RPMI8226 (cell line): ENCODE measurements at regions not wholly inside any gene's neighbourhood (a gene's known extent, or its start where the extent isn't known, plus 50 kb on each side); places are given as distances from the start of the nearest gene placed in this dataset.

Experiments
- DNase-seq: peaks from one replicate; pipeline ENCODE4 v3.0.0-alpha.2; 2015

DNA sequence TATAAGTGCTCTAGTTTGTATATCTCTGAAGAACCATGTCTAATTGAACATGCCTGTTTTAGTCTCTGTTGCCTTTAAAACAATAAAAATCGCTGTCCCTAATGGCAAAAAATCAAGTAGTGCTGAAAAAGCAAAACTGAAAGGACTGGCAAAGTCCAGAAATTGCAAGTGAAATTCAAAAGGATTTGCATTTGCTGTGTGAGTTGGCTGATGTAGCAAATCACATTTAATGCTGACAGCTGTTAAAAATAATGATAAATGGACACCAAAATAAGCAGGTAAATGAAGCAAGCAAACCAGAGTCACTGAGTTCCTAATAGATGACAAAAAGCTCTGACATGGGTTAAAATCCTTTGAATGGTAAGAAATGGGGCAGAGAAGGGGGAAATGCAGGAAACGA is 874.1 kb downstream of the GRM8 start:
- DNase-seq = peak; percentile 53

DNA sequence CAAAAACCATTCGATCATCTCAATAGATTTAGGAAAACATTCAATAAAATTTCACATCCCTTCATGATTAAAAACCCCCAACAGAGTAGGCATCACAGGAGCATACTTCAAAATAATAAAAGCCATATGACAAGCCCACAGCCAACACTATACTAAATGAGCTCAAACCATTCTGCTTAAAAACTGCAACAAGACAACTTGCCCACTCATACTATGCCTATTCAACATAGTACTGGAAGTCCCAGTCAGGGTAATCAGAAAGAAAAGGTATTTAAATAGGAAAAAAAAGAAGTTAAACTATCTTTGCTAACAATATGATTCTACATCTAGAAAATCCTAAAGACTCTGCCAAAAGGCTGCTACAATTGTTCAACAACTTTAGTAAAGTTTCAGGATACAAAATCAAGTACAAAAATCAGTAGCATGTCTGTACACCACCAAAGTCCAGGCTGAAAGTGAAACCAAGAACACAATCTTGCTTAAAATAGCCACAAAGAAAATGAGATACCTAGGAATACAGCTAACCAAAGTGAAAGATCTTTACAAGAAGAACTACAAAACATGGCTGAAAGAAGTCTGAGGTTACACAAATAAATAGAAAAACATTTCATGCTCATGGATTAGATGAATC is 882.6 kb downstream of the GRM8 start:
- DNase-seq = peak; percentile 38

DNA sequence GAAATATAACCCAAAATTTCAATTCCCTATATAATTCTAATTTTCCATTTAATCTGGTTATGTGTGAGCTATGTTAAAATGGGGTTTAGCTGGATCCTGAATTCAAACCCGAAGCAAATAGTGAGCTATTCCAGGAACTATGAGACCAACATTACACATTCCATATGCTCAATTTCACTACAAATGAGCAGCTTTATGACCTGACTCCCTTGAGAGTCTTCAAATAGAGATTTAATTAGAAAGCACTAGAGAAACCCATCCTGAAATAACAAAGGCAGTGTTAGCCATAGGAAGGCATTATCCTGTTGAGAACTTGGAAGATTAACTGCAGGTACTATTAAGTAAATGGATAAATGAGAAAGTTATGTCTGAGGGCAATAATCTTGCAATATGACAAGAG is 890.0 kb downstream of the GRM8 start:
- DNase-seq = no peak

DNA sequence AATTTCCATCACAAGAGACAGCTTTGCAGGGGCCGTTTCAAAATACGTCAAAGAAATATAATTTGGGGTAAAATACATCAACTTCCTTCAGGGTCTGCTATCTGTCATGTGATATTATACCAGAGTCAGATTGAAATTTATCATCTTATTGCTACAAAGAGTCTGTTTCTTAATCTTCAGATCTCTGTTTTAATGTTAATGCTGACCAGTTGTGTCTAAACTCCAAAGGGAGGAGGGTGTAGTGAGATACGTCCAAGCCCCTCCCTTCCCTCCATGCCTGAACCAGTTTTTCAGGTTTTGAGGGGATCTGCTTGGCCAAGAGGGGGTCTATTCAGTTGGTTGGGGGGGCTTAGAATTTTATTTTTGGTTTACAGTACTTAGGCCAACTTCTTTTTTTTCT is 891.6 kb downstream of the GRM8 start:
- DNase-seq = no peak

DNA sequence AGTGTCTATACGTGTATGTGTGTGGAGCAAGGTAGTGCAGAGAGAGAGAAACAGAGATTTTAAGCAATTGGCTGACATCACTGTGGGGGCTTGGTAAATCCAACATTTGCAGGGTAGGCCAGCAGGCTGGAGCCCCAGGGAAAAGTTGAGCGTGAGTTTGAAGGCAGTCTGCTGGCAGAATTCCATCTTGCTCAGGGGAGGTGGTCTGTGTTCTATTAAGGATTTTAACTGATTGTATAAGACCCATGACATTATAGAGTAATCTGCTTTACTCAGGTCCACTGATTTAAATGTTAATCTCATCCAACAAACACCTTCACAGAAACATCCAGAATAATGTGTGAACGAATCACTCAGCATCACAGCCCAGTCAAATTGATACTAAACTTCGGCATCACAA is 912.9 kb downstream of the GRM8 start:
- no peak for DNase-seq

DNA sequence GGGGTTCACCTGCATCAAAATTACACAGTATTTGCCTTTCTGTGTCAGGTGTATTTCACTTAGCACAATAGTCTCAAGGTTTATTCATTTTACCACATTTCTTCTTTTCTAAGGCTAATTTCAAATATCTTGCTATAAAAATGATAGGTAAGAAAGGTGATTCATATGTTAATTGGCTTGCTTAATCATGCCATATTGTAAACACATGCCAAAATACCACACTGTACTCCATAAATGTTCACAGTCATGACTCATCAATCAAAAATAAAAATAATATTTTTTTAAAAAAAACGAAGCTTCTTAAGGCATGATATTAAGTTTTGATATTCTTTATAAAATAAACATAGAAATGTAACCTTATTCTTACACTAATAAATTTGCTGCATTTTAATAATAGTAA is 947.1 kb downstream of the GRM8 start:
- DNase-seq = no peak

DNA sequence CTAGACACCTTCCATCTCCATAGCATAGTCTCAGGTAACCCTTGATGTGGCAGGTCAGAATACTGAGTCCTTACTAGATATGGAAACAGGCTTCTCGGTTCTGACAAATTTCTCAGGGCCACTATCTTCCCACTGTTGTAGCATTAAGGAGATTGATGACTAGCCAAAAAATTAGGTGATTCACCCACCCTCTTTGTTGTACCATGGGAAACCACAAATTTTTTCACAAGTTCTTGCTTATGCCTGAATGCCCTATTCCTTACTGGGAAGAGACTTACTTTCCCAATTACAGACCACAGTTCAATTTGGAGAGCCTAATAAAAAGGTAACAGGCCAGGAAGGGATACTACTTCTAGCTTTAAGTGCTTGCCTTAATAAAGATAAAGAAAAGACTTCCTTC is 948.8 kb downstream of the GRM8 start:
- no peak for DNase-seq

DNA sequence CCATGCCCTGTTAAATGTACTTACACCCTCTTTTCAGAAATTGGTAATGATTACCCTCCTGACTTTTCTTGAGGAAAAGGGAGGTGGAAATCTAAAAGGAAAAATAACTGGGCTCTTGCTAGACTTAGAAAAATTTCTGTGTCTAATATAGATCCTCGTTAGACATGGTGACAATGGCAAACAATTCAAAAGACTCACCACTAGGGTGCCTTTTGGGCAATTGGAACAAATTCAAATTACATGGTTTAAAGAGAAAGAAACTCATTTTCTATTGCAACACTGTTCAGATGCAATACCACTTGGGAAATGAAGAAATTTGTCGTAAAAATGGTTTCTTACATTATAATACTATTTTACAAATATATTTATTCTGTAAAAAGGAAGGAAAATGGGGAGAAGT is 950.1 kb downstream of the GRM8 start:
- no peak for DNase-seq

DNA sequence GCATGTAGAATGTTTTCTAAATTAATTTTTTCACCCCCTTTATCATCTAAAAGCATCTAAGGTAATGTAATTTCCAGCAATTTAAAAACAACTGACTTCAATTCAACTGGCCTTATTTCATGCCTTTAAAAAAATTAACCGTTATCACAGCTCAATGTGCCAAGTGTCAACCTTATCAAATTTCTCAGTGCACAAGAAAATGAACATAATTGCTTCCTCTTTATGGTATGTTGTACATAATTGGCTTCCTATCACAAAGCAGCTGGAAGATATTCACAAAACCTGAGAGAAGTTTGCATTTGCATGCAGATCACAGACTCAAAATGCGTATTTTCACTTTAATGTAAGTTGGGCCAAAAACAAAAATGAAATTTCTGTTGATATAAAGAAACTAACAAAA is 966.4 kb downstream of the GRM8 start:
- no peak for DNase-seq

DNA sequence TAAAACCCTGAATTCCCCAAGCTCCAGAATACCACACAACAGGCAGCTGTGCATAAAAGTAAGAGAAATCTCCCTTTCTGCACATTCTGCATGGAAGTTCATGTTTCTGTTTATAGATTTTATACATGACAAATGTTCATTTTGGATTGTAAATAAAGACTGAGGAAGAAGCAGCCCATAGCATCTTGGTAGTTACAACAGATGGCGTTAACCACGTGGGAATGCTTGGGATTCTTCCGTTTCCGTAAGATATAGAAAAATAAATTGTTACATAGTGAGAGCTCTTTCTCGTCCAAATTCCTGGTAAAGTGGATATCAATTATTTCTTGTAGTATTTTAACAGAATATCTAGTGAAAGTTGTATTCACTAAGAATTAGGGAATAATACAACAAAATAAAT is 1016.5 kb downstream of the GRM8 start:
- DNase-seq = no peak

DNA sequence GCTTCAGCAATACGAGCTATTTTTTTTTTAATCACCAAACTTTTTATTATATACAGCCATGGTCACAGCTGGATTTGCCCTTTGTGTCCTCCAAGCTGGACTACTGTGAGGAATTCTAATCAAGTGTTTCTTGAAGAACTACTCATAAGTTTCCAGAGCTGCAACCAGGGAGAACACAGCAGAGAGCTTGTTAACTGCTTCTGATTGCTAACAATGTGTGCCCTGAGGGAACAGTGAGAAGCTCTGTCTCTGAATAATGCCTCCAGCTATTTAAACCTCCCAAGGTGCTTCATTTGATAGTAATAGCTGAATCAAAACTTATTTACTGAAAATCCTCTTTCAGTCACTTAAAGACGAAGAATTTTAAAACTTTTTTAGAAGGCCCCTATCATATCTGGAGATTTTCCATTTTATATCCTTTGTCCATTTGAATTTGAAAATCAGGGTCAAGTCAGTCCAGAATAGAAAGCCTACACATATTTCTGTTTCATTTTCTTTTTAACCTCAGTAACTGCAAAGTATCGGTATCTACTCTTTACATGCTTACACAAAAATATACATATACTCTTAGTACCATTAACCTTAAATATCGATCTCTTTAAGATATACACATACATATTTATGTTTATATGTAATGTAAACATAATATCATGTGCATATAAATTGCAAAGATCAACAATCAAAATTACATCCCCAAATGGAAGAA is 1024.2 kb downstream of the GRM8 start:
- DNase-seq = no peak

DNA sequence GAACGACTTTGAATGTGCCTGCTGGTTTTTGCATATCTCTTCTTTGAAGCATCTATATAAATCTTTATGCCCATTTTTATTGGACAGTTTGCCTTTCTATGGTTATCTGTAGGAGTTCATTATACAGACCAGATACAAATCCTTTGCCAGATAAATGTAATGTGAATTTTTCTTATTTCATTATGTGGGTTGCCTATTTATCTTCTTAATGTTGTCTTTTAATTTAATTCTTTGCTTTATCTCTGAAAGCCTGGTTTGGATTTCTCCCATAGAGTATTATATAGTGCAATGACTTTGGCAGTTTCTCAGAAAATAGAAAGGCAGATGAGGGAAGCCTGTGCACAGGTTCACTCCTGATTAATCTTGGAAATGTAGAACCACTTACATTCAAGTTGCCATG is 1025.1 kb downstream of the GRM8 start:
- DNase-seq = no peak

DNA sequence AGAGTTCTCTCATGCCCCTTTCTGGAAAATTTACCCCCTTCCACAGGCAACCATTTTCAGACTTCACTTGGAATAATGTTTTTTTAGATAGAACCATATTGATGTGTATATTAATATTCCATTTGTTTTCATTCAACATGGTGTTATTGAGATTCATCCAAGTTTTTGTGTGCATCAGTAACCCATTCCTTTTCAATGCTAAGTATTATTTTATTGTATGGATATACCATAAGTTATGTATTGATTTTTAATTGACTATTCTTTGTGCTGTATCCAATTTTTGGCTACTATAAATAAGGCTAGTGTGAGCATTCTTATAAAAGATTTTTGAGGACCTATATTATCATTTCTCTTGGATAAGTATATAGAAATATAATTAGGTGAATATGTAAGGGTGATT is 1025.7 kb downstream of the GRM8 start:
- DNase-seq = no peak

DNA sequence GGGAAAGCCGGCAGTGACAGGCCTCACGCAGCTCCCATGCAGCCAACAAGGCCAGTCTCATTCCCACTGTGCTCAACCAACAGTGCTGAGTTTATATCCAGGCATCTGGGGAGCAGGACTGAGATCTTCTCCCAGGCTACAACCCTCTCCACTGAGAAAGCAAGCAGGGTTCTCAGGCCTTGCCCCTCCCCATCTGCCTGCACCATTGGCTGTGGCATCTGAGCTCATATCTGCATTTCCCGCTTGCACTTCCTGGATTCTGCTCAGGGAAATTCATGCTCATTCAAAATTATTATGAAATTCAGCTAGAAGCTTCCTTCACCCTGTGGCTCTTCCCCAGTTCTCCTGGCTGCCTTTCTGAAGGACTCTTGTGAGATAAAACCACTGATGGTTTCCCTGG is 1029.0 kb downstream of the GRM8 start:
- DNase-seq = no peak

DNA sequence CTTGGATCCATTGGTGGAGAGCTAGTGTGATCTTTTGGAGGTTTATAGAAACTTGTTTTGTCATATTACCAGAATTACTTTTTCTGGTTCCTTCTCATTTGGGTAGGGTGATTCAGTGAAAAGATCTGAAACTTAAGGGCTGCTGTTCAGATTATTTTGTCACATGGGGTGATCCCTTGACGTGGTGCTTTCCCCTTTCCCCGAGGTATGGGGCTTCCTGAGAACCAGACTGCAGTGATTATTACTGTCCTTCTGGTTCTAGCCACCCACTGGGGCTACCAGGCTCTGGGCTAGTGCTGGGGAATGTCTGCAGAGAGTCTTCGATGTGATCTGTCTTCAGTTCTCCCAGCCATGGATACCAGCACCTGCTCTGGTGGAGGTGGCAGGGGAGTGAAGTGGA is 1030.0 kb downstream of the GRM8 start:
- DNase-seq = no peak

DNA sequence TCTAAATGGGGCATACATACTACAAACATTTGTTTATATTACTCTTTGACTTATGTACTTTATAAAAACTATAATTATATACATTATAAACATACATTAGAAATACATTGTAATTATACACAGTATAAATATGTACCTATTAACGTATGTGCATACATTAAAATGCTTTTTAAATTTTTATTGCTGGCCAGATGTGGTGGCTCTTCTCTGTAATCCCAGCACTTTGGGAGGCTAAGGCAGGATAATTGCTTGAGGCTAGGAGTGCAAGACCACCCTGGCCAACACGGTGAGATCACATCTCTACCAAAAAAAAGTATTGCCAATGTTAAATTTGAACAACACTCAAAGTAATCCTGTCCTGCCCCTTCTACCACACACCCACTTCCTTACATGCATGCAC is 1037.0 kb downstream of the GRM8 start:
- no peak for DNase-seq

DNA sequence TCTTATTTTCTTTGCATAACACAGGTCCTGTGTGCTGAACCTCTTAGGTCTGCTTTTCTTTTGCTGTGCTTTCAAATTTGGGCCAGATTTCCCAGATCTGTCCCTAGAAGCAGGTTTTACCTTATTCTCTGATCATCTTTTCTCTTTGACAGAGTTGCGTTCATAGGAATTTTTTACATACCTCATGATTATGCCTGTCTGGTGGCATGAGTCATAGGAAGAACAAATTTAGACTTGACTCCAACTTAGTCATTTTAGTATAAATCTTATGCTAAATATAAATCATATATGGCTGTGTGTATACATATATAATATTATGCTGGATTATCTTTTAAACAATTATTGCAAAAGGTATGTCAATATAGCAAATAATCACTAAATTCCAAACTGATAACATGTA is 1038.9 kb downstream of the GRM8 start:
- DNase-seq = no peak

DNA sequence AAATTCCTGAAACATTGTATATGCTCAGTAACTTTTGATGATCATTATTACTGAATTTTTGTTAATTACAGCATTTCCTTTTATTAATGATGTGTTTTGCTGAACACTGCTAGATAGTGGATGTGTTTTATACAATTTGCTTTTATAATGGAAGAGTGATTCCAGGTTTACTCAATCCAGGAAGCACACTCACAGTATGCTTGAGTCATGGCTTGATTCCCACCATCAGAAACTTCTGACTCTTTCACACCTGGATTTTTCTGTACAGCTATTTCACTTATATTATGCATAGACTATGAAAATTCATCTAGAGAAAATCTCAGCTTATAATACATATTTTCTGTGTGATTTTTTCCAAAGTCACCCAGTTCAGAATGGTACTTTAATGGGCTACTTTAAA is 1040.9 kb downstream of the GRM8 start:
- DNase-seq = no peak

DNA sequence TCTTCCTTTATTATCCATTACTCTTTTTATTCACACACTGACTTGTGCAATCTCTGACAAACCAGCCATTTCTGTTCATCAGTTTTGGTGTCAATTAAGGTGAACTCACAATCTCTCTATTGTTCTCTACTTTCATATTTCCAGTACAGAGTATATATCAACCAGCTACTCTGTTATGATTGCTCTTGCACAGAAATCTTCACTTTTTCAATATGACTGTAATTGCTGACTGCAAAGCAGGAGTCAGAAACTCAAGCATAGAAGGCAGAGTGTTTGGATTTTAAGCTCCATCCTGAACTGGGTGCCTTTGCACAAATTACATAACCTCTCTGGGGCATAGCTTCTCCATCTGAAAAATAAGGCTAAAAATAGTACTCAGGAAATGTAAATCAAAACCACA is 1042.0 kb downstream of the GRM8 start:
- DNase-seq = no peak

DNA sequence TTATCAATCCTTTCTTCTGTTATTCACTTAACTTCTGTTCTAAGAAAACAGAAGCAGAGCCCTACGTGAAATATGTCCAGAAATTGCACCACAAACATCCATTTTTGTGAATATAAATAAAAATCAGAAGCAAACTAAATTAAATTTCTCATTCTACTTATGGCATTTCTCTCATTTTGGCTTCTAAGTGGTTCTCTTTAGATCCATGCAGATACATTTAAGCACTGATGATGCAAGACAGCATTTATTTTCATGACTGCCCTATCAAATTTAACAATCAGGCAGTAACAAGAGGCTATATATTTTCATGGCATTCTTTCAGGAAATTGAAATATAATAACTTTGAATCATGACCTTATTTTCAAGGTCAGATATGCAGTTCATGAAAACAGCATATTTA is 1049.6 kb downstream of the GRM8 start:
- no peak for DNase-seq

DNA sequence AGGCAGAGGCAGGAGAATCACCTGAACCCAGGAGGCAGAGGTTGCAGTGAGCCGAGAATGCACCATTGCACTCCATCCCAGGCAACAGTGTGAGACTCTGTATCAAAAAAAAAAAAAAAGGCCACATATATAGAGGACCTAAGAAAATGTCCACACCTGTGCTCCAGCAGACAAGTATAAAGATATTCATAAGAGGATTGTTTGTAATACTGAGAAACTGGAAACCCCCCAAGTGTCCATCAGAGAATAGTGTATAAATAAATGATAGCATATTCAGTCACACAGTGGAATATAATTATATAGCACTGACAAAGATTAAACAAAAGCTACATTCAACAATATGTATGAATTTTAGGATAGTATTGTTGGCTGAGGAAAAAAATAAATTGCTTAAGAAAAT is 1050.6 kb downstream of the GRM8 start:
- DNase-seq = no peak

DNA sequence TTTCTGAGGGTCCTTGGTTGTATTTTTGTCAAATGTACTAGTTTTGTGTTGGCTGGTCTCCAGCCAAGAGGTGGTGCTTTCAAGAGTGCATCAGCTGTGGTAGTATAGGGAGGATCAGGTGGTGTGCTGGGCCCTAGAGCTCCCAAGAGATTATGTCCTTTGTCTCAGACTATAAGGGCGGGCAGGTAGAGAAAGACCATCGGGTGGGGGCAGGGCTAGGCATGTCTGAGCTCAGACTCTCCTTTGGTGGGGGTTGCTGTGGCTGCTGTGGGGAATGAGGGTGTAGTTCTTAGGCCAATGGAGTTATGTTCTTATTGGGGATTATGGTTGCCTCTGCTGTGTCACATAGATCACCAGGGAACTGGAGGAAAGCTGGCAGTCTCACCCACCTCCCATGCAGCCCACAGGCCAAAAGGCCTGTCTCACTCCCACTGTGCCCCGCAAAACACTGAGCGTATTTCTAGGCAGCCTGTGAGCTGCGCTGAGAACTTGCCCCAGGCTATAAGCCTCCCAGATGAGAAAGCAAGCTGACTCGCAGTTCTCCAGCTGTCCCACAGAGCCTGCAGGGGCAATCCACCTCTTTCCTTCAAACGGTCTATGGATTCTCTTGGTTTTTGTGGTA is 1066.7 kb downstream of the GRM8 start:
- DNase-seq = no peak

DNA sequence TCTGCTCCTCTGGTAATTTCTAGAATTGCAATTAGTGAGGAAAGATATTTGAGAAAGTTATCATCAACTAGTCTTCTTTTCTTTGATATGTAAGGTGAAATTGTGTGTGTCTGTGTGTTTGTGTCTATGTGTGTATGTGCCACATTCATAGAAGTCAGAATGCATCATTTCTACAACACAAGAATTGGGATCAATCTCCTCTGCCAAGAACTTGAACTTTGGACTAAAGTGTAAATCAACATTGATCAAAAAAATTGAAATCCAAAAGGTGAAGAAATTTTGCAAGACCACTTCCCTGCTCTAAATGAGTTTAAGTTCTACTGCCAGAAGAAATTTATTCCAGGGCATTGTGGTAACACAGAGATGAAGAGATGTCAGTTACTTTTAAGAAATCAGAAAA is 1072.8 kb downstream of the GRM8 start:
- DNase-seq = no peak

DNA sequence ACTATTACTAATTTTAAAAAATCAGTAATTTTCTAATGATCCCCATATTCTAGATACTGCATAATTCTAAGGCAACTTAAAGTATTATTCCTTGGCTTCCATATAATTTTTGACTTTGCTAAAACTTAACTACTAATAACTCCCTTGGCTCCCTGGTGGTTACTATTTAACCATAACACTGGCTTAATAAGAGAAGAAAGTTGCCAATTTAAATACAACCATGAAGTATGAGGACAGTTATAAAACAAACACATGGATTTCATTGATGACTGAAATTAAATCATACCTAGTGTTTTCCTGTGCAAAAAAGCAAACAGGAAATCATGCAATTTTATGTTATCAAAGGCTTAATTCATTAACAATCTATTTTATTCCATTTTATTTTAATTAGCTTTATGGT is 1073.9 kb downstream of the GRM8 start:
- no peak for DNase-seq

DNA sequence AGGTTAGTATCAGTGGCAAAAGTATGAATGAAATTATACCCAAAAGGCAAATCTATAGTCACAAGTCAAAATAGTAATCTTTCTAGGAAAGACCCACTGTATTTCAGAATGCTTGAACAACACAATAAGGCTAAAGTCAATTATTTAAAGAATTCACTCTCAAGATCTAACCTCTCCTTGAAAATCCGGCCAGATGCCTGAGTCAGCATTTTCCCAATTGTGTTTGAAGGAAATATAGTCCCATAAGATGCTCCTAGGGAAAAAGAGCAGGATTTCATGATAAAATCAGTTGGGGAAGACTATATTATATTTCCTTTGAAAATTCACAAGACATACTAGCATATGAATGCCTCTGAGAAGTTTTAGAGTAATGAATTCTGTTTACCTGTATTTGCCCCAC is 1075.0 kb downstream of the GRM8 start:
- no peak for DNase-seq
